HepG2 (cell line): ENCODE measurements at regions not wholly inside any gene's neighbourhood (a gene's known extent, or its start where the extent isn't known, plus 50 kb on each side); places are given as distances from the start of the nearest gene placed in this dataset.

Experiments used
- CREB1 ChIP-seq, 2 experiments: fragments of 450-650 bp in 1 of 2; IDR thresholded peaks; 2 replicates each; pipeline ENCODE4 v1.6.1; 2016 to 2017; ENCODE audit warnings: control low read depth in 1 of 2, mild to moderate bottlenecking in 1 of 2, missing compliant biosample characterization in 1 of 2, missing genetic modification characterization in 1 of 2
- EZH2 ChIP-seq: conservative IDR thresholded peaks from 2 replicates; pipeline ENCODE4 v1.6.1; 2012; ENCODE audit warnings: mild to moderate bottlenecking, low read depth, low read length, moderate library complexity
- POGZ ChIP-seq: sonication (generic); formaldehyde crosslinking; IDR thresholded peaks from 2 replicates; pipeline ENCODE4 v1.4.0; 2020; ENCODE audit warnings: mild to moderate bottlenecking, missing genetic modification reagents
- TCF7 ChIP-seq: sonication (generic); IDR thresholded peaks from 2 replicates; pipeline ENCODE4 v1.6.1; 2016; ENCODE audit warnings: antibody characterized with exemption, low read depth
- ZBTB43 ChIP-seq: sonication (generic); formaldehyde crosslinking; conservative IDR thresholded peaks from 2 replicates; pipeline ENCODE4 v1.4.0; 2020; ENCODE audit warnings: missing genetic modification reagents
- ZGPAT ChIP-seq: IDR thresholded peaks from 2 replicates; pipeline ENCODE4 v1.6.1; 2016; ENCODE audit warnings: mild to moderate bottlenecking
- ZNF232 ChIP-seq: sonication (generic); formaldehyde crosslinking; IDR thresholded peaks from 2 replicates; pipeline ENCODE4 v1.4.0; 2020; ENCODE audit warnings: missing genetic modification reagents, borderline replicate concordance
- ZNF253 ChIP-seq: sonication (generic); formaldehyde crosslinking; IDR thresholded peaks from 2 replicates; pipeline ENCODE4 v1.8.0; 2022; ENCODE audit warnings: mild to moderate bottlenecking, missing genetic modification reagents, borderline replicate concordance
- ZNF496 ChIP-seq: sonication (generic); formaldehyde crosslinking; IDR thresholded peaks from 2 replicates; pipeline ENCODE4 v1.8.1; 2023; ENCODE audit warnings: mild to moderate bottlenecking, moderate library complexity, missing genetic modification reagents; ENCODE audit not compliant: insufficient replicate concordance
- ZNF761 ChIP-seq: sonication (generic); formaldehyde crosslinking; conservative IDR thresholded peaks from 2 replicates; pipeline ENCODE4 v1.4.0; 2020; ENCODE audit warnings: mild to moderate bottlenecking, missing genetic modification reagents
- TF ChIP-seq, protein P1 (sequence below): fragments of 450-650 bp; IDR thresholded peaks from 2 replicates; pipeline ENCODE4 v1.6.1; 2017; ENCODE audit warnings: mild to moderate bottlenecking
- TF ChIP-seq, protein P2 (sequence below): IDR thresholded peaks from 2 replicates; pipeline ENCODE4 v1.6.1; 2012; ENCODE audit warnings: inconsistent platforms

GRCh38 chr1:222415441-222415840 is 132.5 kb downstream of the HHIPL2 start:
- TF ChIP-seq, protein P1, sequence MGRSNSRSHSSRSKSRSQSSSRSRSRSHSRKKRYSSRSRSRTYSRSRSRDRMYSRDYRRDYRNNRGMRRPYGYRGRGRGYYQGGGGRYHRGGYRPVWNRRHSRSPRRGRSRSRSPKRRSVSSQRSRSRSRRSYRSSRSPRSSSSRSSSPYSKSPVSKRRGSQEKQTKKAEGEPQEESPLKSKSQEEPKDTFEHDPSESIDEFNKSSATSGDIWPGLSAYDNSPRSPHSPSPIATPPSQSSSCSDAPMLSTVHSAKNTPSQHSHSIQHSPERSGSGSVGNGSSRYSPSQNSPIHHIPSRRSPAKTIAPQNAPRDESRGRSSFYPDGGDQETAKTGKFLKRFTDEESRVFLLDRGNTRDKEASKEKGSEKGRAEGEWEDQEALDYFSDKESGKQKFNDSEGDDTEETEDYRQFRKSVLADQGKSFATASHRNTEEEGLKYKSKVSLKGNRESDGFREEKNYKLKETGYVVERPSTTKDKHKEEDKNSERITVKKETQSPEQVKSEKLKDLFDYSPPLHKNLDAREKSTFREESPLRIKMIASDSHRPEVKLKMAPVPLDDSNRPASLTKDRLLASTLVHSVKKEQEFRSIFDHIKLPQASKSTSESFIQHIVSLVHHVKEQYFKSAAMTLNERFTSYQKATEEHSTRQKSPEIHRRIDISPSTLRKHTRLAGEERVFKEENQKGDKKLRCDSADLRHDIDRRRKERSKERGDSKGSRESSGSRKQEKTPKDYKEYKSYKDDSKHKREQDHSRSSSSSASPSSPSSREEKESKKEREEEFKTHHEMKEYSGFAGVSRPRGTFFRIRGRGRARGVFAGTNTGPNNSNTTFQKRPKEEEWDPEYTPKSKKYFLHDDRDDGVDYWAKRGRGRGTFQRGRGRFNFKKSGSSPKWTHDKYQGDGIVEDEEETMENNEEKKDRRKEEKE, result no peak
- TF ChIP-seq ZNF496 (CRISPR knock-in tag) (no peak), TCF7 (no peak), ZNF232 (CRISPR knock-in tag) (no peak), EZH2 (no peak), CREB1 (IDR thresholded peaks at IDR 0.05) (no peak), CREB1 (CRISPR knock-in tag; IDR thresholded peaks at IDR 0.05) (no peak), ZBTB43 (no peak), POGZ (no peak), ZGPAT (no peak), ZNF761 (no peak), ZNF253 (no peak)
- TF ChIP-seq, protein P2, sequence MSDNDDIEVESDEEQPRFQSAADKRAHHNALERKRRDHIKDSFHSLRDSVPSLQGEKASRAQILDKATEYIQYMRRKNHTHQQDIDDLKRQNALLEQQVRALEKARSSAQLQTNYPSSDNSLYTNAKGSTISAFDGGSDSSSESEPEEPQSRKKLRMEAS, result no peak
